GM18499 (cell line): ENCODE measurements at regions not wholly inside any gene's neighbourhood (a gene's known extent, or its start where the extent isn't known, plus 50 kb on each side); places are given as distances from the start of the nearest gene placed in this dataset.

Source experiments
- ATAC-seq: cut with Tn5 transposase; IDR thresholded peaks from one replicate; pipeline ENCODE4 v1.9.1; 2021; ENCODE audit warnings: moderate number of reproducible peaks; ENCODE audit not compliant: insufficient read depth, unreplicated experiment

DNA sequence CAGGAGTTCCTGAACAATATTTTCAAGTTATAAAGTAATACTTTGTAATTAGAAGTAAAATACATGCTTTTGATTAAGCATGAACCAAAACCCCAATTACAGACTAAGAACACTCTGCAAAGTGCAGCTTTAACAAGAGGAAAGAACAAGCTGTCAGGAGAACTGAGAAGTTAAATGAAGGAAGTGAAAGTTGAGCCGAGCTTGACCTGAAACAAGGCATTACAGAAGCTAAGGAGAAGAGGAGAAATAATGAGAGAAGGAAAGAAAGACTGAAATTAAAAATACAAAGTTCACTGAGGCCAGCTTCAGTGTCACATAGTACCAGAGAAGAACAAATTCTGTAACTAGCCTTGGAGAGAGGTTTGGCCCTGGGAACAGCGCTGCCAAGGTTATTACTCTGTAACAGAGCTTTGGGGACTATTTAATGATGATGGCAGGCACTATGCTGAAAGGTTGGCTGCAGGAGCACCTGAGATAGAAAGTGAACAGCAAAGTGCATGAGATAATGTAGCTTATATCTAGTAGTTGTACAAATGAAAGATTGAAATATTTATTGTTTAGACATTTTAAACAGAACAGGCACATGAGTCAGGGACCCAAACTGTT, 241.9 kb upstream of the PEX5L start:
- peak; percentile 95 for ATAC-seq

DNA sequence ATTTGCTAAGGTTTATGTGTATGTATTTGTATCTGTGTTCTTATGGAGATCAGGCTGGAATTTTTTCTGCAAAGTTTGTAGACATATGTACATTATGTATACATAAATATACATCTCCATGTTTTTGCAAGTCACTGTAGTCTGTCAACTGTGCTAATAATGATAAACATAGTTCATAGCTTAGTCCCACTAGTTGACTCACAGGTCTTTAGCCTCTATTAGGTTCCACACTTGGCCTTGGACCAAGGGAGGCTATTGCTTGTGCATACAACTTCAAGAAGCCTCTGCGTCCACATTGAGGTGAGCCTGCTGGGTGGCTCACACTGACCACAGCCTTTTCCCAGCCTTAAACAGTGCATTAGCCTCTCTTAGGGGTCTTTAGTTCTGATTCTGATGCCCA, 243.8 kb upstream of the PEX5L start:
- ATAC-seq: no peak

DNA sequence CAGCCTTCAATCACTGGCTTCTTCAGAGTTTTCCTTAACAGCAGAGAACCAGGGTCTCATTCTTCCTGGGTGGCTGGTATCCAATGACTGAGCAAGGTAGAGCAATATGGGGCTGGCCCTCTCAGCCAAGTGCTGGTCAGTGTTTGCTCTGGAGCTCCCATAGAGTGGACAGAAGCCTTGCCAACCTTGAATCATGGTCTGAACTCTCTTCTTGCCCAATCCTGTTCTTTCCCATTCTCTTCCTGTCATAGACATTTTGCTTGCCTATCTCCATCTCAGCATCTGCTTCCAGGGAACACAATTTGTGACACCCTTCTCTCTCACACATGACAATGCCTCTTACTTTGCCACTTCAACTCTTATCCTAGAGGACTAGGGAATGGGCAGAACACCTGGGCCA, 245.6 kb upstream of the PEX5L start:
- no peak for ATAC-seq

DNA sequence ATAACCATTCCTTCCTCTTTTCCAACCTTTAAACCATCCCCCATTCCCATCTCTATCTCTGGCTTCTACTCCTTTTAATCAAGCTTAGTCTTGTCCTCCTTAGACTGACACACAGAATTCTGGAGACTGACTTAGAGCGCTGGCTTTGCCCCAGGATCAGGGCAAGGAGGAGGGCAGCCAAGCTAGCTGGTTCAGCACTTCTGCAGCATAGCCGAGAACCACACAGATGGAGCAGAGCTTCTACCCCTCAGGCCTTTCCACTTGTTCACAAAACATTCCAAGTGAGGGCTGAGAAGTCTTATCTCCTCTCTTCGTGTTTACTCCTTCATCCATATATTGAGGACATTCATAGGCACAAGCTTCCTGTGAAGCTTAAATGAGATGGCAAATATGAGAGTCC, 246.5 kb upstream of the PEX5L start:
- no peak for ATAC-seq

DNA sequence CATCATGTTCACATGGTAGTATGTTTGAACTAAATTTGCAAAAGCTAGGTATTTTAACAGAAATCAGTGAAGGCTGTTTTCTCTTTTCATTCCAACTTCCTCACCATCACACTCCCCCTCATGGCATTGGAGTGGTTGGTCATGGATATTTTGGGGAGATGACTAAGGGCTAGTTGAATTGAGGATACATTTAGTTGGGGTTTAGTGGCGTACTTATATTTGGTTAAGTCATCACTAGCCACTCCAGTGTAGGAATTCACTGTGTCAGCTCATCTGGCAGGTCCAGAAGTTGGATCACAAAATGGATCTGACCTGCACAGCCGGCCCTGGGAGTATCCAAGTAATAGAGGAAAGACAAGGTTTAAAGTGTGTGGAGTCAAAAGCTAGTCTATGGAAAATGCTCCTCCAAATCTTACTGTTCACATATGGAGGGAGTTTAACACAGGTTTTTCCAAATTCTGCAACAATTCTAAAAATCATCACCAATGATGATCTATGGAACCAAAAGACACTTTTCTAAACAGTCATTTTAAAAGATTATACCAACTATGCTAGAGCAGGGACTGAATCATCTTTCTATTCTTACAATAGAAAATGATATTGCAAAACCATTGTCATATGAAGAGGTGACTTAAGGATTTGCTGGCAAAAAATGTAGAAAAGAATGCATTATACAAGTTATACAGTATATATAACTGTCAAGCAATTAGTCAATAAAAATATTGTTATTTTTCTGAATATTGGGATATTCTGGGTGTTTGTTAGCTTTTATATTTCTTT, 247.8 kb upstream of the PEX5L start:
- no peak for ATAC-seq

DNA sequence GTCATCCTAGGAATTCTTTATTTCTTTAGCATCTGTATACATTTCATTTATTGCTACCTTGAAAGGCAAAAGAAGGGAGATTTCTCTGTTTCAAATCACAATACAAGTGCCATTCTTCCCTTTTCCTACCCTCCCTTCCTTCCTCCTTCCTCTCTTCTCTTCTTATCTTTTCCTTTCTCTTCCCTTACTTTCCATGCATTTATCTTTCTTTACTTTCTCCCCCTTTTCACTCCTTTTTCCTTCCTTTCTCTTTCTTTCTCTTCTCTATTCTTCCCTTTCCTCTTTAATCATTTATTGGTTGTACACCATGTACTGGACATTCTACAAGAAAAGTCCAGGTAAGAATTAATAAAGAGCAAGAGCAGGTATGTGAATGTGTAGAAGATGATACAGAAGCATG, 251.0 kb upstream of the PEX5L start:
- no peak for ATAC-seq

DNA sequence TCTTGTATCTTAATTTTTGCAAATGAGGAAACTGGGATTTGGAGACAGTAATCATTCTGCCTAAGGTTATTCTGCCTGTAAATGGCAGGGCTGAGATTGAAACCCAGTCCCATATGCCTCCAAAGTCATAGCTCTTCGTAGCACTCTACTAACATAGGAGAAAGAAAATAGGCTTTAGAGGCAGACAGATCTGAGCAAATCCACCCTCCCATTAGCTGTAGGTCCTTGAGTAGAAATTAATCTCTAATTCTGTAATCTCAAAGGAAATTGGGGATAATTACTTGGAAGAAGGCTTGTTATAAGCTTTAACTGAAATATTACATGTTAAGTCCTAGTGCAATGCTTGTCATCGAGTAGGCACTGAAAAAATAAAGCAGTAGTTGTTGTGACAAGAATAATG, 252.1 kb upstream of the PEX5L start:
- ATAC-seq: no peak

DNA sequence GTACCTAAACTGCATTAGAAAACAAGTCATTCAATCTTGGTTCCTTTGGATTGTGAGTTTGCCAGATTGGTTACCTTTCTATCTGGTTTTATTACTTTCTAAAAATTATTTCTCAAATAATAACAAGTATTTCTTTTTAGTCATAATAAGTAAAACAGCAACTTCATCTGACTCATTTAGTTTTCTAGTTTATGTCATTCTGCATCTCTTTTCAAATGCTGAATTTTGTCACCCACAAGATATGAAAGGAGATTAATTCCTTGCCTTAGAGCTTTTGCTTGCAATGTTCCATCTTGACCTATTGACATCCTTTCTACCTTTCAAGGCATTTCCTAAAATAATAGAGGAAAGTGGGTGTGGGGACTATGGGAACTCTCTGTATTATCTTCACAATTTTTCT, 253.6 kb upstream of the PEX5L start:
- ATAC-seq: no peak

DNA sequence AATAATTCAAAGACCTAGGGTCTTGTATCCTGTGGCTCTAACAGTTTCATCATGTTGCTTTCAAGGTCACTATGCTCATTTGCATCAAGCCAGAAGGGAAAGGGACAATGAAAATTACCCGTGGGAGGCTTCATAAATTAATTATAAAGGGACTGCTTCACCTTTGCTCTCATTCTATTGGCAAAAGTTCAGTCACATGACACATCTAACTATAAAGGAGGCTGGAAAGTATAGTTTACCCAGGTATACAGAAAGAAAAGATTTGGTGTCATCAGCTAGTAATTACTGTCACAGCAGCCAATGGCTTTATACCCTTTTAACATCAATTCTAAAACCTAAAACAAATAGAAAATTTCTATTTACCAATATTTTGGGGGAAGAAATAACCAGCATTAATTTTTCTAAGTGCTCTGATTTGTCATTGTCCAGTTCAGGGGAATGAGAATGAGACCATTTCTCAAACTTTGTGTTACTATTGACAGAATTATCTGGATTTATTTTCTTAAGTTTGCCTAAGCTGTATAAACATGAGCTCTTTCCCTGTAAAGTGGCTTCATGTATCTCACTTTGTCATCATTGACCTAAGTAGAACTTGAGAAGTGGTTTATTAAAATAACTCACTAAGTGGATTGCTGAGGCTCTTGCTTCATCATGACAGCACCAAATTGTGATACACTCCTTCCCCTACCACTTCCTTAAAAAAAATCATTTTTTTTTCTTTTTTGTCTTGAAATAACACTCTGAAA, 257.7 kb upstream of the PEX5L start:
- no peak for ATAC-seq

DNA sequence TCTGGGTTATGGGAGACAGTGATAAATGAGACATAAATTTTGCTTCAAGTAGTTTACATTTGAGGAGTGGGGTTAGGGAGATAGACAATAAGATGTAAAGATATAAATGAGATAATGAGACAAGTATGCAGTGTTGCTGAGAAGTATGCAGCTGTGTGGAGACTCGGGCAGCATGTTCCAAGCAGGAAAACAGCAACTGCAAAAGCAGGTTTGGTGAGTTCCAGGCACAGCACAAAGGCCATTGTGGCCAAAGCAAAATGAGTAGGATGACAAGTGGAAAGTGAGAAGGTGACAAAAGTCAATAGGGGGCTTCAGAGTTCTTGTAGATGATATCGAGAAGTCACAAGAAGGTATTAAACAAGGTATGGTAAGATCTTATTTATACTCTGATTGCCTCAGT, 259.1 kb upstream of the PEX5L start:
- ATAC-seq: no peak

DNA sequence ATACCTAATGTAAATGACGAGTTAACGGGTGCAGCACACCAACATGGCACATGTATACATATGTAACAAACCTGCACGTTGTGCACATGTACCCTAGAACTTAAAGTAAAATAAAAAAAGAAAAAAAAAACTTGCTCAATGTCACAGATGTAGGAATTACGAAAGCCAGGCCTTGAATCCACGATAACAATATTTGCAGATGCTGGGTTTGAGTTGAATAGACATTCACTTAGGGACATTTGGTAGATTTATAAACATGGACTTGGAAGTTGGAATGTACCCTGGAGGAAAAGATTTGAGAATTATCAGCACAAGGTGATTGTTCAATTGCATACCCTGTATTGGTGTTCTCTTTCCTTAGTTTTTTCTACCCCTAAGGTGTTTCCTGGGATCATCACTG, 260.2 kb upstream of the PEX5L start:
- no peak for ATAC-seq

DNA sequence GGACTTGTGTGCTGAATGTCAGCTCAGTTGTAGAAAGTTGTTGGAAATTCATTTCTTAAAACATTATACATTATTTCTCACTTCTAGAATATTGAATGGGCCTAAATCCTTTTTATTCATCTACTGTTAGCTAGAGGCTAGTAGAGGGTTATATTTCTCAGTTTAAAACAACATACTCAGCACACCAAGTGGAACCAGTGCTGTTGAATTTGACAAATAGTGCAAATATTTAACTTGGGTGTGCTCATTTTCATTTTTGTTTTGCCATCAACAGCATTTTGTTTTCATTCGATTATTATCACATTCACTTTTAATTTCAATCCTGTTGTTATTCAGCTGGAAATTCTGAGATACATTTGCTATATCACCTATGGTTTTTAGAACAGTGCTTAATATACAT, 269.4 kb upstream of the PEX5L start:
- no peak for ATAC-seq

DNA sequence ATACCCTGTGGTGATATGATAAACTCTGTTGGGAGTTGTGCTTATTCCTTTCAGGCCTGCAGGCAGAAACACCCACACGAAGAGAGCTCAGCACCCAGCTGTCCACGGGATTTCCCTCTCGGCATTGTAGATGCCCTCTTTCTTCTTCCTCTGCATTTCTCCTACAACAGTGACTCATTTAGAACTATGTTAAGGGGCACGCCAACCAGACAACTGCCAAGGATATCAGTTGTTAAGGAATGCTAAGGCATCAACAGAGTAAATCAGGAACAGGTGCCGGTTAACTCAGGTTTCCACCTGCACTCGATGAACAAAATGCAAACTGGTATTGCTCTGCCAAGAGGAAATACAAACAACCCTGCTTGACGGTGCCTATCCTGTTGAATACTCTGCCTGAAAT, 270.0 kb upstream of the PEX5L start:
- ATAC-seq: no peak

DNA sequence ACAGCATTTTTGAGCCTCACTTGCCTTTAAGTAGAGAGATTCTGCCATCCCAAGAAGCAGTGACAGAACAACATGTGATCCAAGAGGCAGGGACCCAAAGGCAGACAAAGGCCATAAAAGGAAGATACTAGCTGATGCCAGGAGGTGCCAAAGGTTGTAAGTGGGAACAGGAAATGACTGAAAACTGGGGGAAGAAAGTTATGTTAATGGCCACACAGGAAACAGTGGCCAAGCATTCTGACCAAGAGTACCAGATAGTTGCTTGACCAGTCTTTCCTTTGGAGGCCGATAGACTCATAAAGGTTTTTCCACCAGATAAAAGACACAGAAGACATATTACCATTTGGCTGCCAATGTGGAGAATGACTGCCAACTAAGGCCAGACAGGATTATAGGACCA, 274.5 kb upstream of the PEX5L start:
- ATAC-seq: no peak

DNA sequence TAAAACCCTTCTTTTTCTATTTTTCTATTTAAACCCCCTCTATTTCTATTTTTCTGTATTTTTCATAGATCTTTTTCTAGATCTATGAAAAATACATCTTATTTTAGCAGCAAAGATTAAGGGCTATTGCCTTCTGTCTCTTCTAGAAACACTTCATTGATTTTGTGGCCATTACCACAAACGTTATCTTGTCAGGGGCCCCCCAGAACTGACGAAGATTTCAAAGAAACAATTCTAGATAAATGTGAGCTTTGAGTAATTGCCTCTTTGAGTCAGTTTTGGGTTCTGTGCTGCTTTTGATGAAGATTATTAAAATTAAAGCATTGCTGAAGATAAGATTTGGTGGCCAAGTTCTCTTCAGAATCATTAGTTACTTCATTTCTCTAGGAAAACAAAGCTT, 279.6 kb upstream of the PEX5L start:
- ATAC-seq: no peak

DNA sequence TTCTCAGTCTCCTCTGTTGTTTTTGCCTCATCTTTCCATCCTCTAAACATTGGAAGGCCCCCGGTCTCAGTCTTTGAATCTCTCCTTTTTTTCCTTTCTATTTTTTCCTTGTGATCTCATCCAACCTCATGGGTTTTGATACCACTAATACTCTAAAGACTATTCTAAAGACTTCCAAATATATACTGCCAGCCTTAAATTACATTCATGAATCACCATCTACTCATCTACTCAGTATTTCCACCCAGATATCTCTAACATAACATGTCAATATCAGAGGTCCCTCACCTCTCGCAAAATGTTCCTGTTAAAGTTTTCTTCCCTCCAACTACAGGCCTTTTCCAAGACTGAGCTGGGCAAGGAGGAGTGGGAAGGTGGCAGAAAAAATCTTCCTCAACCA, 282.5 kb upstream of the TTC14 start:
- no peak for ATAC-seq

DNA sequence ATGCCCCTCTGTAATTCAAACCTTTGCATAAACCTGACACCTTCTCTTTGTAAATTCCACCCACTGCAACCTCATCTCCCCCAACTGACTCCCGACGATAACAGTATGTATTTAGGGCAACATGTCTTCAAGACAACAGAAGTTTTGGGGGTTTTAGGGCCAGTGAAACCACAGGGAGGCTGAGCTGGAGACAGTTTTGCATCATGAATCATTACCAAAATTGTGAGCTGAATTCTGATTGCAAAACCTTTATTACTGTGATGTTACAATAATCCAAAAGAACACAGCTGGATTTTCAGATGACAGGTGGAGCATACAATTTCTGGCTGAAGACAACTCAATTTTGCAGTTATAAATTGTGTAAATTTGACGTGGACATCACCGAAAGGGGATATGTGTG, 281.3 kb upstream of the TTC14 start:
- ATAC-seq: no peak

DNA sequence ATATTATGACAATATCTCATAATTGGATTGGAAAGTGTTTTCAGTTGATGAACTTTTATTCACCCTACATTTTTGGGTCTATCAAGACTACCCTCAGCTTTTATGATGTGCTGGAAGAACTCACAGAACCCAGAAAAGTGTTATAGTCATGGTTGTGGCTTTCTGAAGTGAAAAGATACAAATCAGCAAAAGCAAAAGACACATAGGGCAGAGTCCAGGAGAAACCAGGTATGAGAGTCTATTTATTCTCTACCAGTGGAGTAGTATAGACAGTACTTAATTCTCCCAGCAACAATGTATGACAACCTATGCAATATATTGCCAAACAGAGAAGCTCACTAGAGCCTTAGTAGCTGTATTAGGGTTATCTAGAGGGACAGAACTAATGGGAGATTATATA, 280.4 kb upstream of the TTC14 start:
- ATAC-seq: no peak

DNA sequence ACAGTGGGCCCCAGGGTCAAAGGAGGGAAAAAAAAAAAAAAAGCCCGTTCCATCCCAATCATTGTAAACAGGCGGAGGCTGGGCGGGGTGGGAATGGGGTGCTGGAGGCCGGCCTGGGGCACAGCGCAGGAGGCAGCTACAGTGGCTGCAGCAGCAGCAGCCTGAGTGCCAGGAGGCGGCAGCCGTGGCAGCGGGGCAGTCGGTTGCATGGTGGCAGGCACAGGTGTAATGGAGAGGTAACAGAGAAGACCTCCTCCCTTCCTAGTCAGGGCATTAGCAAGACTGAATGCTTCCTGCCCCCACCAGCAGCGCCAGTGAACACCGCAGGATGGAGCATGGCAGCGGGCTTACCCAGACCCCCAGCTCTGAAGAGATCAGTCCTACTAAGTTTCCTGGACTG, 279.1 kb upstream of the TTC14 start:
- ATAC-seq: no peak

DNA sequence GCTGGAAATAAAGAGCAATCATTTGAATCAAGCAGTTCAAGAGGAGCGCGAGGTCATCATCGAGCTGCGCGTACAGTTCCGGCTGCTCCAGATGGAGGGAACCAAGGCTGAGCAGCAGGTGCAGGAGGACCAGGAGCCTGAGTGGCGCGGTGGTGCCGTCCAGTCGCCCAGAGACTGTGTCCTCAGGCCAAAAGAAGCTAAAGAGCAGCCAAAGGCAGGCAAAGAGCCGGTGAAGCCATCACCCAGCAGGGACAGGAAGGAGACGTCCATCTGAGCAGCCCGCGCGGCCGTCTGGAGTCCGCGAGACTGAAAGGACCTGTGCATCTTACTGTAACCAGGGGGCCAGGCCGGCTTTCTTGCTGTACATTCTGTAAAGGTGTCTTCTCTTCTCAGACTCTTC, 277.2 kb upstream of the TTC14 start:
- no peak for ATAC-seq

DNA sequence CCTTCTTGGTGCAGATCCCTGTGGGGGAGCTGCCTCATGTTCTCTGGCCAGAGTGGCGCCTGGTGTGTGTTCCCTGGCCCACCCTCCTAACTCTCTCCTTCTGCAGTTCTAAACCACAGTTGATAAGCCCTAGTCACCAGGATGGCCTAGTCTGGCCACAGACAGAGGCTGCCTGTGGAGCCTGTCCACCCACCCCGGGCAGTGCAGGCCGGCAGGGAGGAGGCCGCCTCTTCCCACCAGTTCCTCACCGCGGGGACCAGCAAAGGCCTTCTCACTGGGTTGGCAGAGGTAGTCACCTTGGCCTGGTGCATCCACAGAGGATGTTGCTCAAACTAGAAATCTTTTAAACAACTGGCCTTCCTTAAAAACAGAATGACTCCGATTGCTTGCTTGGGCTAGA, 276.4 kb upstream of the TTC14 start:
- ATAC-seq: no peak

DNA sequence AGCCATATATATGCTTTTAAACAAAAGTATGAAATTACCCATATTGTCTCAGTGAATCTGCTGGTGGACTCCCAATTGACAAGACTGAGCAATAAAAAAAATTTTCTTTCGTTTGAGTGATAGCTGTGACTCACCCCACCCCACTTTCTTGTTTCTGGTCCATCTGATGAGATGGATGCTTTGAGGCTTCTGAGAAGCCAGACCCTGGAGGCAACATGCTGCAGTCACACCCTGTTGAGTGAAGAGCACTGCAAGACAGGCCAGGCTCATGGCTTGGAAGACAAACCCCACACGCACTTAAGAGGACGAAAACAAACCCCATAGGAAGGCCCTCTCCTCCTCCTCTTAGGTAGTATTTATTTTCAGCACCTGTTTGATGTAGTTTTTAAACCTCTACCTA, 276.0 kb upstream of the TTC14 start:
- ATAC-seq: no peak
